ENCODE measurements at regions not wholly inside any gene's neighbourhood (a gene's known extent, or its start where the extent isn't known, plus 50 kb on each side); places are given as distances from the start of the nearest gene placed in this dataset.

DNA sequence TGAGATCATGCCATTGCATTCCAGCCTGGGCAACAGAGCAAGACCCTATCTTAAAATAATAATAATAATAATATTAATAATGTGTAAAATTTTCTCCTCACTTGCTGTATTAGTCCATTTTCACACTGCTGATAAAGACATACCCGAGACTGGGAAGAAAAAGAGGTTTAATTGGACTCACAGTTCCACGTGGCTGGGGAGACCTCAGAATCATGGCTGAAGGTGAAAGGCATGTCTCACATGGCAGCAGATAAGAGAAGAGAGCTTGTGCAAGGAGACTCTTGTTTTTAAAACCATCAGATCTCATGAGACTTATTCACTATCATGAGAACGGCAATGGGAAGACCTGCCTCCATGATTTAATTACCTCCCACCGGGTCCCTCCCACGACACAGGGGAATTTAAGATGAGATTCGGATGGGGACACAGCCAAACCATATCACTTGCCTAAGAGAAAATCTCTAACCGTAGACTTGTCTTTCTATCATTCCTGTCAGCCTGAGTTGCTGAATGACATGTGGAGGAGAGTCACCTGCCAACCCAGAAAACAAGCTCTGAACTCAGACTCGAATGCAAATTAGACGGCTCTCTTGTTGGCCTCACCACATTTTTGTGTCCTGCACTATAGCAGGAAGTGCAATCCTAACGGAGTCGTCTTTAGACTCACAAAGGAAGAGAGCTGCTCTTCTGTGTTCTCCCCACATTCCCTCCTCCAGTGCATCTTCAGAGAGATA, 51.9 kb upstream of the DCTD start (continued):
- TF ChIP-seq CREB1 (IDR thresholded peaks at IDR 0.05): no peak
- no peak for TF ChIP-seq CREB1 (CRISPR knock-in tag; IDR thresholded peaks at IDR 0.05)
- TF ChIP-seq, protein P1, sequence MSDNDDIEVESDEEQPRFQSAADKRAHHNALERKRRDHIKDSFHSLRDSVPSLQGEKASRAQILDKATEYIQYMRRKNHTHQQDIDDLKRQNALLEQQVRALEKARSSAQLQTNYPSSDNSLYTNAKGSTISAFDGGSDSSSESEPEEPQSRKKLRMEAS (CRISPR knock-in tag; IDR thresholded peaks at IDR 0.05): peak; percentile 55; the same call in 1 of the 2 replicates
- TF ChIP-seq, protein P2, sequence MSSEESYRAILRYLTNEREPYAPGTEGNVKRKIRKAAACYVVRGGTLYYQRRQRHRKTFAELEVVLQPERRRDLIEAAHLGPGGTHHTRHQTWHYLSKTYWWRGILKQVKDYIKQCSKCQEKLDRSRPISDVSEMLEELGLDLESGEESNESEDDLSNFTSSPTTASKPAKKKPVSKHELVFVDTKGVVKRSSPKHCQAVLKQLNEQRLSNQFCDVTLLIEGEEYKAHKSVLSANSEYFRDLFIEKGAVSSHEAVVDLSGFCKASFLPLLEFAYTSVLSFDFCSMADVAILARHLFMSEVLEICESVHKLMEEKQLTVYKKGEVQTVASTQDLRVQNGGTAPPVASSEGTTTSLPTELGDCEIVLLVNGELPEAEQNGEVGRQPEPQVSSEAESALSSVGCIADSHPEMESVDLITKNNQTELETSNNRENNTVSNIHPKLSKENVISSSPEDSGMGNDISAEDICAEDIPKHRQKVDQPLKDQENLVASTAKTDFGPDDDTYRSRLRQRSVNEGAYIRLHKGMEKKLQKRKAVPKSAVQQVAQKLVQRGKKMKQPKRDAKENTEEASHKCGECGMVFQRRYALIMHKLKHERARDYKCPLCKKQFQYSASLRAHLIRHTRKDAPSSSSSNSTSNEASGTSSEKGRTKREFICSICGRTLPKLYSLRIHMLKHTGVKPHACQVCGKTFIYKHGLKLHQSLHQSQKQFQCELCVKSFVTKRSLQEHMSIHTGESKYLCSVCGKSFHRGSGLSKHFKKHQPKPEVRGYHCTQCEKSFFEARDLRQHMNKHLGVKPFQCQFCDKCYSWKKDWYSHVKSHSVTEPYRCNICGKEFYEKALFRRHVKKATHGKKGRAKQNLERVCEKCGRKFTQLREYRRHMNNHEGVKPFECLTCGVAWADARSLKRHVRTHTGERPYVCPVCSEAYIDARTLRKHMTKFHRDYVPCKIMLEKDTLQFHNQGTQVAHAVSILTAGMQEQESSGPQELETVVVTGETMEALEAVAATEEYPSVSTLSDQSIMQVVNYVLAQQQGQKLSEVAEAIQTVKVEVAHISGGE (CRISPR knock-in tag; IDR thresholded peaks at IDR 0.05): 0 out of 6 replicates have a peak, but pooled peaks of 1 of the 3 experiments have one; percentile 15
- TF ChIP-seq SP1 (CRISPR knock-in tag; IDR thresholded peaks at IDR 0.05): no peak
- TF ChIP-seq, protein P3, sequence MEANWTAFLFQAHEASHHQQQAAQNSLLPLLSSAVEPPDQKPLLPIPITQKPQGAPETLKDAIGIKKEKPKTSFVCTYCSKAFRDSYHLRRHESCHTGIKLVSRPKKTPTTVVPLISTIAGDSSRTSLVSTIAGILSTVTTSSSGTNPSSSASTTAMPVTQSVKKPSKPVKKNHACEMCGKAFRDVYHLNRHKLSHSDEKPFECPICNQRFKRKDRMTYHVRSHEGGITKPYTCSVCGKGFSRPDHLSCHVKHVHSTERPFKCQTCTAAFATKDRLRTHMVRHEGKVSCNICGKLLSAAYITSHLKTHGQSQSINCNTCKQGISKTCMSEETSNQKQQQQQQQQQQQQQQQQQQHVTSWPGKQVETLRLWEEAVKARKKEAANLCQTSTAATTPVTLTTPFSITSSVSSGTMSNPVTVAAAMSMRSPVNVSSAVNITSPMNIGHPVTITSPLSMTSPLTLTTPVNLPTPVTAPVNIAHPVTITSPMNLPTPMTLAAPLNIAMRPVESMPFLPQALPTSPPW (CRISPR knock-in tag; IDR thresholded peaks at IDR 0.05): no peak
- TF ChIP-seq, protein P4, sequence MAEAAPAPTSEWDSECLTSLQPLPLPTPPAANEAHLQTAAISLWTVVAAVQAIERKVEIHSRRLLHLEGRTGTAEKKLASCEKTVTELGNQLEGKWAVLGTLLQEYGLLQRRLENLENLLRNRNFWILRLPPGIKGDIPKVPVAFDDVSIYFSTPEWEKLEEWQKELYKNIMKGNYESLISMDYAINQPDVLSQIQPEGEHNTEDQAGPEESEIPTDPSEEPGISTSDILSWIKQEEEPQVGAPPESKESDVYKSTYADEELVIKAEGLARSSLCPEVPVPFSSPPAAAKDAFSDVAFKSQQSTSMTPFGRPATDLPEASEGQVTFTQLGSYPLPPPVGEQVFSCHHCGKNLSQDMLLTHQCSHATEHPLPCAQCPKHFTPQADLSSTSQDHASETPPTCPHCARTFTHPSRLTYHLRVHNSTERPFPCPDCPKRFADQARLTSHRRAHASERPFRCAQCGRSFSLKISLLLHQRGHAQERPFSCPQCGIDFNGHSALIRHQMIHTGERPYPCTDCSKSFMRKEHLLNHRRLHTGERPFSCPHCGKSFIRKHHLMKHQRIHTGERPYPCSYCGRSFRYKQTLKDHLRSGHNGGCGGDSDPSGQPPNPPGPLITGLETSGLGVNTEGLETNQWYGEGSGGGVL (CRISPR knock-in tag; IDR thresholded peaks at IDR 0.05): no peak
- TF ChIP-seq NELFE (IDR thresholded peaks at IDR 0.05; ENCODE audit: insufficient read depth, insufficient read length): no peak
- TF ChIP-seq, protein P5, sequence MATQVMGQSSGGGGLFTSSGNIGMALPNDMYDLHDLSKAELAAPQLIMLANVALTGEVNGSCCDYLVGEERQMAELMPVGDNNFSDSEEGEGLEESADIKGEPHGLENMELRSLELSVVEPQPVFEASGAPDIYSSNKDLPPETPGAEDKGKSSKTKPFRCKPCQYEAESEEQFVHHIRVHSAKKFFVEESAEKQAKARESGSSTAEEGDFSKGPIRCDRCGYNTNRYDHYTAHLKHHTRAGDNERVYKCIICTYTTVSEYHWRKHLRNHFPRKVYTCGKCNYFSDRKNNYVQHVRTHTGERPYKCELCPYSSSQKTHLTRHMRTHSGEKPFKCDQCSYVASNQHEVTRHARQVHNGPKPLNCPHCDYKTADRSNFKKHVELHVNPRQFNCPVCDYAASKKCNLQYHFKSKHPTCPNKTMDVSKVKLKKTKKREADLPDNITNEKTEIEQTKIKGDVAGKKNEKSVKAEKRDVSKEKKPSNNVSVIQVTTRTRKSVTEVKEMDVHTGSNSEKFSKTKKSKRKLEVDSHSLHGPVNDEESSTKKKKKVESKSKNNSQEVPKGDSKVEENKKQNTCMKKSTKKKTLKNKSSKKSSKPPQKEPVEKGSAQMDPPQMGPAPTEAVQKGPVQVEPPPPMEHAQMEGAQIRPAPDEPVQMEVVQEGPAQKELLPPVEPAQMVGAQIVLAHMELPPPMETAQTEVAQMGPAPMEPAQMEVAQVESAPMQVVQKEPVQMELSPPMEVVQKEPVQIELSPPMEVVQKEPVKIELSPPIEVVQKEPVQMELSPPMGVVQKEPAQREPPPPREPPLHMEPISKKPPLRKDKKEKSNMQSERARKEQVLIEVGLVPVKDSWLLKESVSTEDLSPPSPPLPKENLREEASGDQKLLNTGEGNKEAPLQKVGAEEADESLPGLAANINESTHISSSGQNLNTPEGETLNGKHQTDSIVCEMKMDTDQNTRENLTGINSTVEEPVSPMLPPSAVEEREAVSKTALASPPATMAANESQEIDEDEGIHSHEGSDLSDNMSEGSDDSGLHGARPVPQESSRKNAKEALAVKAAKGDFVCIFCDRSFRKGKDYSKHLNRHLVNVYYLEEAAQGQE (IDR thresholded peaks at IDR 0.05; ENCODE audit: borderline replicate concordance): no peak
- TF ChIP-seq, protein P5 (CRISPR knock-in tag; IDR thresholded peaks at IDR 0.05; ENCODE audit: low read depth): no peak
- TF ChIP-seq ZNF431 (CRISPR knock-in tag; IDR thresholded peaks at IDR 0.05): no peak

Measured in K562 (cell line).